Activated T-helper 2 cell treated with anti-CD3 and anti-CD28 coated beads, Interferon-gamma antibody, Interleukin-2, Interleukin-4, amounts not matched to agents 10 μg/mL and 5 μg/mL and 100 μg/mL, durations not matched to agents 14 hours and 24 hours and 36 hours (primary cell): ENCODE measurements at regions not wholly inside any gene's neighbourhood (a gene's known extent, or its start where the extent isn't known, plus 50 kb on each side); places are given as distances from the start of the nearest gene placed in this dataset.
A peak's percentile ranks its signal among the peaks of the same experiment; 100 is the strongest.

ENCODE experiments used
- DNase-seq: peaks from one replicate; pipeline ENCODE4 v3.0.0; 2021; ENCODE audit warnings: low spot score
- H3K27ac Mint-ChIP-seq: one replicate; pipeline ENCODE4 v1.8.0; 2021; ENCODE audit warnings: mixed read lengths
- H3K27me3 Mint-ChIP-seq: one replicate; pipeline ENCODE4 v1.8.0; 2021; ENCODE audit warnings: low read depth, mixed read lengths
- H3K36me3 Mint-ChIP-seq: one replicate; pipeline ENCODE4 v1.8.0; 2021; ENCODE audit warnings: low read depth, mixed read lengths
- H3K4me1 Mint-ChIP-seq: one replicate; pipeline ENCODE4 v1.8.0; 2021; ENCODE audit warnings: low read depth, mixed read lengths
- H3K4me3 Mint-ChIP-seq: one replicate; pipeline ENCODE4 v1.8.0; 2021; ENCODE audit warnings: low read depth, mild to moderate bottlenecking, moderate library complexity, mixed read lengths
- H3K9me3 Mint-ChIP-seq: one replicate; pipeline ENCODE4 v1.8.0; 2021; ENCODE audit warnings: mixed read lengths
- intact Hi-C: fragments of 100-400 bp; cut with micrococcal nuclease; formaldehyde crosslinking; loops from one replicate; pipeline ENCODE4 v1.15.1; 2023

GRCh38 chr12:126855768-126856167, 1411.2 kb upstream of the TMEM132C start:
- intact Hi-C loops, result no loop called here
- Mint-ChIP-seq H3K27ac (no peak overlapping the region), H3K4me1 (no peaks in the 10 kb centered on the region), H3K36me3 (no peaks in the 10 kb centered on the region), H3K27me3 (no peaks in the 10 kb centered on the region), H3K9me3 (no peaks in the 10 kb centered on the region), H3K4me3 (no peak overlapping the region)
- no peak for DNase-seq

GRCh38 chr12:126856958-126857357, 1410.0 kb upstream of the TMEM132C start:
- no peak overlapping the region for H3K27ac Mint-ChIP-seq
- H3K27me3 Mint-ChIP-seq, result no peaks in the 10 kb centered on the region

GRCh38 chr12:126858560-126858959, 1408.4 kb upstream of the TMEM132C start:
- Mint-ChIP-seq H3K27me3 (no peaks in the 10 kb centered on the region), H3K36me3 (no peaks in the 10 kb centered on the region), H3K4me3 (no peak overlapping the region), H3K9me3 (no peaks in the 10 kb centered on the region), H3K4me1 (no peaks in the 10 kb centered on the region), H3K27ac (no peak overlapping the region)
- no peak for DNase-seq
- intact Hi-C loops, result no loop called here

More at GRCh38 chr12:126856958-126857357, 1410.0 kb upstream of the TMEM132C start:
- no peak overlapping the region for H3K4me3 Mint-ChIP-seq
- no peaks in the 10 kb centered on the region for H3K36me3 Mint-ChIP-seq
- no peak for DNase-seq
- intact Hi-C loops, result no loop called here
- no peaks in the 10 kb centered on the region for H3K9me3 Mint-ChIP-seq
- H3K4me1 Mint-ChIP-seq, result no peaks in the 10 kb centered on the region

GRCh38 chr12:126860210-126860609, 1406.8 kb upstream of the TMEM132C start:
- no peak for DNase-seq
- intact Hi-C loops, result no loop called here
- no peaks in the 10 kb centered on the region for H3K9me3 Mint-ChIP-seq
- H3K4me1 Mint-ChIP-seq, result no peaks in the 10 kb centered on the region
- no peak overlapping the region for H3K27ac Mint-ChIP-seq
- no peaks in the 10 kb centered on the region for H3K27me3 Mint-ChIP-seq
- H3K36me3 Mint-ChIP-seq, result no peaks in the 10 kb centered on the region
- H3K4me3 Mint-ChIP-seq, result no peak overlapping the region

GRCh38 chr12:126862500-126862899, 1404.5 kb upstream of the TMEM132C start:
- intact Hi-C loops, result no loop called here
- Mint-ChIP-seq H3K4me1 (no peaks in the 10 kb centered on the region), H3K36me3 (no peaks in the 10 kb centered on the region), H3K4me3 (no peak overlapping the region), H3K27ac (no peak overlapping the region), H3K27me3 (no peaks in the 10 kb centered on the region), H3K9me3 (no peaks in the 10 kb centered on the region)
- no peak for DNase-seq

GRCh38 chr12:126869644-126870043, 1397.3 kb upstream of the TMEM132C start:
- intact Hi-C loops, result no loop called here
- H3K36me3 Mint-ChIP-seq, result no peaks in the 10 kb centered on the region
- no peak overlapping the region for H3K4me3 Mint-ChIP-seq
- H3K4me1 Mint-ChIP-seq, result no peaks in the 10 kb centered on the region
- no peaks in the 10 kb centered on the region for H3K9me3 Mint-ChIP-seq
- no peak overlapping the region for H3K27ac Mint-ChIP-seq
- H3K27me3 Mint-ChIP-seq, result no peaks in the 10 kb centered on the region
- no peak for DNase-seq

- H3K27ac Mint-ChIP-seq, result no peak overlapping the region
- H3K4me1 Mint-ChIP-seq, result no peaks in the 10 kb centered on the region
- intact Hi-C loops, result loop anchor here (1.0 to 2.0 kb wide), 2 partner anchors 89 to 805 kb away; no protein-coding TSS in a partner anchor
- H3K36me3 Mint-ChIP-seq, result no peaks in the 10 kb centered on the region
- no peaks in the 10 kb centered on the region for H3K9me3 Mint-ChIP-seq
- DNase-seq, result no peak
- no peaks in the 10 kb centered on the region for H3K27me3 Mint-ChIP-seq
- no peak overlapping the region for H3K4me3 Mint-ChIP-seq
Observed at GRCh38 chr12:126873701-126874100, 1393.3 kb upstream of the TMEM132C start.

GRCh38 chr12:126874427-126875026, 1392.4 kb upstream of the TMEM132C start:
- Mint-ChIP-seq H3K27ac (no peak overlapping the region), H3K9me3 (no peaks in the 10 kb centered on the region), H3K4me1 (no peaks in the 10 kb centered on the region), H3K27me3 (no peaks in the 10 kb centered on the region), H3K36me3 (no peaks in the 10 kb centered on the region), H3K4me3 (no peak overlapping the region)
- intact Hi-C loops, result loop anchor here (1.0 to 2.0 kb wide), 2 partner anchors 90 to 806 kb away; no protein-coding TSS in a partner anchor
- peak; percentile 30 for DNase-seq

GRCh38 chr12:126879842-126880241, 1387.1 kb upstream of the TMEM132C start:
- no peaks in the 10 kb centered on the region for H3K27me3 Mint-ChIP-seq
- H3K4me3 Mint-ChIP-seq, result no peak overlapping the region
- H3K36me3 Mint-ChIP-seq, result no peaks in the 10 kb centered on the region
- no peaks in the 10 kb centered on the region for H3K4me1 Mint-ChIP-seq
- no peak for DNase-seq
- no peaks in the 10 kb centered on the region for H3K9me3 Mint-ChIP-seq
- intact Hi-C loops, result no loop called here
- H3K27ac Mint-ChIP-seq, result no peak overlapping the region

- H3K27ac Mint-ChIP-seq, result no peak overlapping the region
Observed at GRCh38 chr12:126883697-126884096, 1383.3 kb upstream of the TMEM132C start.

GRCh38 chr12:126889501-126889900, 1377.5 kb upstream of the TMEM132C start:
- Mint-ChIP-seq H3K27me3 (no peaks in the 10 kb centered on the region), H3K4me1 (no peaks in the 10 kb centered on the region), H3K4me3 (no peak overlapping the region), H3K9me3 (no peaks in the 10 kb centered on the region), H3K27ac (no peak overlapping the region), H3K36me3 (no peaks in the 10 kb centered on the region)
- DNase-seq, result no peak
- intact Hi-C loops, result no loop called here

More at GRCh38 chr12:126883697-126884096, 1383.3 kb upstream of the TMEM132C start:
- intact Hi-C loops, result no loop called here
- no peaks in the 10 kb centered on the region for H3K27me3 Mint-ChIP-seq
- no peak for DNase-seq
- H3K9me3 Mint-ChIP-seq, result no peaks in the 10 kb centered on the region
- no peaks in the 10 kb centered on the region for H3K36me3 Mint-ChIP-seq
- H3K4me3 Mint-ChIP-seq, result no peak overlapping the region
- H3K4me1 Mint-ChIP-seq, result no peaks in the 10 kb centered on the region

- no peaks in the 10 kb centered on the region for H3K36me3 Mint-ChIP-seq
- DNase-seq, result no peak
- H3K4me1 Mint-ChIP-seq, result no peaks in the 10 kb centered on the region
- H3K27me3 Mint-ChIP-seq, result no peaks in the 10 kb centered on the region
- intact Hi-C loops, result no loop called here
- no peak overlapping the region for H3K27ac Mint-ChIP-seq
- no peaks in the 10 kb centered on the region for H3K9me3 Mint-ChIP-seq
- no peak overlapping the region for H3K4me3 Mint-ChIP-seq
Observed at GRCh38 chr12:126890097-126890496, 1376.9 kb upstream of the TMEM132C start.

GRCh38 chr12:126891789-126892188, 1375.2 kb upstream of the TMEM132C start:
- Mint-ChIP-seq H3K4me3 (no peak overlapping the region), H3K4me1 (no peaks in the 10 kb centered on the region), H3K9me3 (no peaks in the 10 kb centered on the region), H3K36me3 (no peaks in the 10 kb centered on the region), H3K27me3 (no peaks in the 10 kb centered on the region), H3K27ac (no peak overlapping the region)
- intact Hi-C loops, result no loop called here
- DNase-seq, result no peak
